ENCODE measurements at regions not wholly inside any gene's neighbourhood (a gene's known extent, or its start where the extent isn't known, plus 50 kb on each side); places are given as distances from the start of the nearest gene placed in this dataset.

DNA sequence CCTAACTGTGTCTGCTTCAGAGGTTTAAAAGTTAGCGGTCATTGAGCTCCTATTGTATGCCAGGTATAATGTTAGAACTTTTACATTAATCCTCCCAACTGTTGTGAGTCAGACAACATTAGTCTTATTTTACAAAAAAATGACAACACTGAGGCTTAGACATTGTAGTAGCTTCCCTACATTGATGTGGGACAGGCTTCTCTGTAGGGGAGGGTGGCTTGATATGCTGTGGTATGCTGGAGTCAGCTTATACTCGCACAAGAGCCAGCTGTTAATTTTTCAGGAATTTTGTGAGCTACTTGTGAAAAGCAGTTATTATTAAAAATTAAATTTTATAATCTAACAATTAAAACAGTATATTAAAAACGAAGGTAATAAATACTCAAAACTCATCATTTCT lies 64.8 kb upstream of the NAV2 start:
- no peak for ATAC-seq (ENCODE audit: insufficient read depth, low FRiP score)
- TF ChIP-seq, protein P1, sequence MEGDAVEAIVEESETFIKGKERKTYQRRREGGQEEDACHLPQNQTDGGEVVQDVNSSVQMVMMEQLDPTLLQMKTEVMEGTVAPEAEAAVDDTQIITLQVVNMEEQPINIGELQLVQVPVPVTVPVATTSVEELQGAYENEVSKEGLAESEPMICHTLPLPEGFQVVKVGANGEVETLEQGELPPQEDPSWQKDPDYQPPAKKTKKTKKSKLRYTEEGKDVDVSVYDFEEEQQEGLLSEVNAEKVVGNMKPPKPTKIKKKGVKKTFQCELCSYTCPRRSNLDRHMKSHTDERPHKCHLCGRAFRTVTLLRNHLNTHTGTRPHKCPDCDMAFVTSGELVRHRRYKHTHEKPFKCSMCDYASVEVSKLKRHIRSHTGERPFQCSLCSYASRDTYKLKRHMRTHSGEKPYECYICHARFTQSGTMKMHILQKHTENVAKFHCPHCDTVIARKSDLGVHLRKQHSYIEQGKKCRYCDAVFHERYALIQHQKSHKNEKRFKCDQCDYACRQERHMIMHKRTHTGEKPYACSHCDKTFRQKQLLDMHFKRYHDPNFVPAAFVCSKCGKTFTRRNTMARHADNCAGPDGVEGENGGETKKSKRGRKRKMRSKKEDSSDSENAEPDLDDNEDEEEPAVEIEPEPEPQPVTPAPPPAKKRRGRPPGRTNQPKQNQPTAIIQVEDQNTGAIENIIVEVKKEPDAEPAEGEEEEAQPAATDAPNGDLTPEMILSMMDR (IDR thresholded peaks at IDR 0.05; ENCODE audit: control extremely low read depth, extremely low read depth) = no peak
- H3K9ac ChIP-seq (ENCODE audit: insufficient read depth in 1 of 2, low read length in 2 of 2) = no peak overlapping the region
- no peaks in the 10 kb centered on the region for H3K27me3 ChIP-seq (ENCODE audit: control insufficient read depth in 3 of 3, insufficient read depth in 3 of 3, low read length in 2 of 3)
- no peaks in the 10 kb centered on the region for H3K36me3 ChIP-seq (ENCODE audit: control insufficient read depth in 4 of 4, insufficient read depth in 4 of 4, low read length in 4 of 4)
- H3K9me3 ChIP-seq (ENCODE audit: control insufficient read depth in 4 of 4, insufficient read depth in 3 of 4, low read length in 3 of 4) = no peaks in the 10 kb centered on the region
- H3K4me3 ChIP-seq = no peak overlapping the region
- no peak overlapping the region for H3K27ac ChIP-seq (ENCODE audit: low read depth in 1 of 2, low read length in 1 of 2)
- H3K4me1 ChIP-seq (ENCODE audit: control insufficient read depth in 5 of 5, insufficient read depth in 5 of 5, low read length in 5 of 5) = peaks cover 0 to 19% (median 0%) of the 10 kb centered on the region in 5 donors
- 89 to 96% methylated on average over 3 of the region's 3 CpGs for WGBS, 2 donors
- no peak for DNase-seq

DNA sequence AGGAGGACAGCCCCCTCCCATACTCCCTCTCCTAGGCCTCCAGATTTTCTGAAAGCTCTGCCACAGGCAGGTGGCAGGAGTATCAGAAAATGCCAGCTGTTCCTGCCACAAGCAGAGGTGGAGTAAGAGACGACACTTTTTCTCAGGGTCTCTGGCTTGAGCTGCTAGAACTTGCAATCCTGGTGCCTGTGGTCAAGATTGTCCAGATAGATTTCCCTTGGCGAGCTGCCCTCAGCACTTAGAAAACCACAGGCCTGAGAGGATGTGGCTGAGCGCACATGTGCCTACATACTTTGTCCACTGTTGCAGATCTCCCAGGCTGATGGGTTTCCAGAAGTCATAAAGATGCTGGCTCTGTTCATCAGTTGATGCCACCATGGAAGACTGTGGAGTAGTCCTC lies 65.7 kb upstream of the NAV2 start:
- DNase-seq (peak in 2 of 3 donors; percentile 41 to 56), ATAC-seq (ENCODE audit: insufficient read depth, low FRiP score) (no peak)
- H3K27me3 ChIP-seq (ENCODE audit: control insufficient read depth in 3 of 3, insufficient read depth in 3 of 3, low read length in 2 of 3) = no peaks in the 10 kb centered on the region
- TF ChIP-seq, protein P1 (IDR thresholded peaks at IDR 0.05; ENCODE audit: control extremely low read depth, extremely low read depth) = no peak
- no peak overlapping the region for H3K4me3 ChIP-seq
- no peak overlapping the region for H3K9ac ChIP-seq (ENCODE audit: insufficient read depth in 1 of 2, low read length in 2 of 2)
- H3K4me1 ChIP-seq (ENCODE audit: control insufficient read depth in 5 of 5, insufficient read depth in 5 of 5, low read length in 5 of 5) = peaks cover 0 to 17% (median 1%) of the 10 kb centered on the region in 5 donors
- WGBS, 2 donors = 40 to 48% methylated on average over 3 of the region's 3 CpGs
- H3K27ac ChIP-seq (ENCODE audit: low read depth in 1 of 2, low read length in 1 of 2) = no peak overlapping the region
- H3K36me3 ChIP-seq (ENCODE audit: control insufficient read depth in 4 of 4, insufficient read depth in 4 of 4, low read length in 4 of 4) = no peaks in the 10 kb centered on the region
- no peaks in the 10 kb centered on the region for H3K9me3 ChIP-seq (ENCODE audit: control insufficient read depth in 4 of 4, insufficient read depth in 3 of 4, low read length in 3 of 4)

DNA sequence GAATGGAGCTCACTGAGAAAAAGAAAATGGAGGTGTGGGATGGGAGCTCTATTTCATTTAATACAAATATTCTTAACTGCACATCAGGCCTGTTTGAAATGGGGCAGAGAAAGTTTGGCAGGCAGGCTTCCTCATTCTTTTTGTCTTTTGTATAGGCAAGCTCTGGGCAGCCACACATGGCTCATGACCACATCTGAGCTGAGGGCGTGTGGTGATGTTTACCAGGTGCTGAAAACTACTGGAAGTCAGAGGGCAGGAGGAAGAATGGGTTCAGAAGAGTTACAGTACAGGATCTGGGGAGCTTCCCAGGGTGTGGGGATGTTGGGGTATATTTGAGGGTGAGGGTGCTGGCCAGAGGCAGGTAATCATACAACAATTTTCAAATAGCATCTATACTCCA lies 66.3 kb upstream of the NAV2 start:
- 71 to 80% methylated on average over 1 of the region's 1 CpG for WGBS, 2 donors
- no peaks in the 10 kb centered on the region for H3K27me3 ChIP-seq (ENCODE audit: control insufficient read depth in 3 of 3, insufficient read depth in 3 of 3, low read length in 2 of 3)
- no peaks in the 10 kb centered on the region for H3K36me3 ChIP-seq (ENCODE audit: control insufficient read depth in 4 of 4, insufficient read depth in 4 of 4, low read length in 4 of 4)
- no peak overlapping the region for H3K9ac ChIP-seq (ENCODE audit: insufficient read depth in 1 of 2, low read length in 2 of 2)
- peaks cover 0 to 17% (median 1%) of the 10 kb centered on the region in 5 donors for H3K4me1 ChIP-seq (ENCODE audit: control insufficient read depth in 5 of 5, insufficient read depth in 5 of 5, low read length in 5 of 5)
- peak; percentile 72 to 83 (median 76) for DNase-seq
- TF ChIP-seq, protein P1 (IDR thresholded peaks at IDR 0.05; ENCODE audit: control extremely low read depth, extremely low read depth) = no peak
- no peak overlapping the region for H3K27ac ChIP-seq (ENCODE audit: low read depth in 1 of 2, low read length in 1 of 2)
- H3K9me3 ChIP-seq (ENCODE audit: control insufficient read depth in 4 of 4, insufficient read depth in 3 of 4, low read length in 3 of 4) = no peaks in the 10 kb centered on the region
- no peak overlapping the region for H3K4me3 ChIP-seq
- no peak for ATAC-seq (ENCODE audit: insufficient read depth, low FRiP score)

DNA sequence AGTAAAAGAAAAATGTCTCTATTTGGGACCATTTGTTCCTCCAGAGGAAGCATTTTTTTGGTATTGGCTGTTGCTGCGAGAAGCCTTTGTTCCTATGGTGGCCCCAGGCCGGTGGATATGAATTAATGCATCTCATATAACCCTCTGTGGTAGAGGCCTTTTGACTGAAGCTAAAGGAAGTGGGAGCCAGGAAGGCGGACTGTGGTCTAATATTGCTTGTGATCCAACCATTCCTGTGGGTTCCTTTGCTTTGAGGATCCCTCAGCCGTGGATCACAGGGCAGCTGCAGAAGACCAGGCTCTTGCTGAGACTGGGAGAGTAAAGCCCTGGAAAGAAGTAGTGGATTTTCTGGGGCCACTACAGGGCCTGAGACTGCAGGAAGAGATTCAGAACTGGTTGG lies 68.3 kb upstream of the NAV2 start:
- no peak overlapping the region for H3K9ac ChIP-seq (ENCODE audit: insufficient read depth in 1 of 2, low read length in 2 of 2)
- WGBS, 2 donors = 96 to 98% methylated on average over 4 of the region's 4 CpGs
- no peaks in the 10 kb centered on the region for H3K36me3 ChIP-seq (ENCODE audit: control insufficient read depth in 4 of 4, insufficient read depth in 4 of 4, low read length in 4 of 4)
- TF ChIP-seq, protein P1 (IDR thresholded peaks at IDR 0.05; ENCODE audit: control extremely low read depth, extremely low read depth) = no peak
- peaks cover 0 to 17% (median 1%) of the 10 kb centered on the region in 5 donors for H3K4me1 ChIP-seq (ENCODE audit: control insufficient read depth in 5 of 5, insufficient read depth in 5 of 5, low read length in 5 of 5)
- H3K9me3 ChIP-seq (ENCODE audit: control insufficient read depth in 4 of 4, insufficient read depth in 3 of 4, low read length in 3 of 4) = no peaks in the 10 kb centered on the region
- no peak overlapping the region for H3K27ac ChIP-seq (ENCODE audit: low read depth in 1 of 2, low read length in 1 of 2)
- H3K27me3 ChIP-seq (ENCODE audit: control insufficient read depth in 3 of 3, insufficient read depth in 3 of 3, low read length in 2 of 3) = no peaks in the 10 kb centered on the region
- no peak for ATAC-seq (ENCODE audit: insufficient read depth, low FRiP score)
- DNase-seq = no peak
- H3K4me3 ChIP-seq = no peak overlapping the region

Measured in lung (tissue), 11 donors.